Activated T-cell treated with anti-CD3 and anti-CD28 coated beads, Interleukin-2, amount 50 U/mL, for 4 hours (primary cell): ENCODE measurements at regions not wholly inside any gene's neighbourhood (a gene's known extent, or its start where the extent isn't known, plus 50 kb on each side); places are given as distances from the start of the nearest gene placed in this dataset.

Experiments
- ATAC-seq, 2 donors: fragments of 200-7000 bp; cut with Tn5 transposase; one replicate each; pipeline ENCODE4 v1.10.0; 2021
- DNase-seq: peaks from one replicate; pipeline ENCODE4 v3.0.0-alpha.2; 2020
- H3K27me3 Mint-ChIP-seq: one replicate; pipeline ENCODE4 v1.8.0; 2021; ENCODE audit warnings: low read depth, mixed read lengths
- H3K36me3 Mint-ChIP-seq: one replicate; pipeline ENCODE4 v1.8.0; 2022; ENCODE audit warnings: mixed read lengths; ENCODE audit not compliant: insufficient read depth
- H3K4me1 Mint-ChIP-seq: one replicate; pipeline ENCODE4 v1.8.0; 2021; ENCODE audit warnings: low read depth, mixed read lengths
- H3K4me3 Mint-ChIP-seq: one replicate; pipeline ENCODE4 v1.8.0; 2021; ENCODE audit warnings: mild to moderate bottlenecking, moderate library complexity, mixed read lengths
- H3K9me3 Mint-ChIP-seq: one replicate; pipeline ENCODE4 v1.8.0; 2021; ENCODE audit warnings: mixed read lengths

- no peaks in the 10 kb centered on the region for H3K36me3 Mint-ChIP-seq
- H3K4me3 Mint-ChIP-seq = no peak overlapping the region
- ATAC-seq (no peak), DNase-seq (no peak)
- H3K4me1 Mint-ChIP-seq = no peaks in the 10 kb centered on the region
- peaks cover 34% of the 10 kb centered on the region for H3K27me3 Mint-ChIP-seq
- H3K9me3 Mint-ChIP-seq = no peaks in the 10 kb centered on the region
These were observed 254.4 kb upstream of the POU3F1 start for GRCh38 chr1:38301040-38301439.

GRCh38 chr1:38300616-38301015 is 254.0 kb upstream of the POU3F1 start:
- no peaks in the 10 kb centered on the region for H3K4me1 Mint-ChIP-seq

GRCh38 chr1:38297842-38298241 is 251.2 kb upstream of the POU3F1 start:
- no peak for ATAC-seq

More at GRCh38 chr1:38300616-38301015, 254.0 kb upstream of the POU3F1 start:
- no peak for ATAC-seq
- peaks cover 36% of the 10 kb centered on the region for H3K27me3 Mint-ChIP-seq
- no peak for DNase-seq
- no peaks in the 10 kb centered on the region for H3K36me3 Mint-ChIP-seq
- H3K9me3 Mint-ChIP-seq = no peaks in the 10 kb centered on the region
- no peak overlapping the region for H3K4me3 Mint-ChIP-seq

GRCh38 chr1:38297246-38297645 is 250.7 kb upstream of the POU3F1 start:
- no peaks in the 10 kb centered on the region for H3K36me3 Mint-ChIP-seq
- peaks cover 47% of the 10 kb centered on the region for H3K27me3 Mint-ChIP-seq
- peaks cover 1% of the 10 kb centered on the region for H3K4me1 Mint-ChIP-seq
- H3K4me3 Mint-ChIP-seq = no peak overlapping the region
- ATAC-seq (no peak), DNase-seq (no peak)
- no peaks in the 10 kb centered on the region for H3K9me3 Mint-ChIP-seq

More at GRCh38 chr1:38297842-38298241, 251.2 kb upstream of the POU3F1 start:
- Mint-ChIP-seq H3K27me3 (peaks cover 41% of the 10 kb centered on the region), H3K4me1 (no peaks in the 10 kb centered on the region), H3K9me3 (no peaks in the 10 kb centered on the region), H3K4me3 (no peak overlapping the region), H3K36me3 (no peaks in the 10 kb centered on the region)
- DNase-seq = no peak

- H3K27me3 Mint-ChIP-seq = peaks cover 54% of the 10 kb centered on the region
- no peaks in the 10 kb centered on the region for H3K9me3 Mint-ChIP-seq
- H3K36me3 Mint-ChIP-seq = no peaks in the 10 kb centered on the region
- DNase-seq (no peak), ATAC-seq (no peak)
- H3K4me3 Mint-ChIP-seq = no peak overlapping the region
- H3K4me1 Mint-ChIP-seq = peaks cover 1% of the 10 kb centered on the region
These were observed 249.5 kb upstream of the POU3F1 start for GRCh38 chr1:38296047-38296446.

- no peak for DNase-seq
- Mint-ChIP-seq H3K27me3 (peaks cover 59% of the 10 kb centered on the region), H3K4me1 (peaks cover 1% of the 10 kb centered on the region), H3K4me3 (no peak overlapping the region), H3K9me3 (no peaks in the 10 kb centered on the region), H3K36me3 (no peaks in the 10 kb centered on the region)
- no peak for ATAC-seq
These were observed 247.0 kb upstream of the POU3F1 start for GRCh38 chr1:38293567-38293966.

GRCh38 chr1:38292969-38293368 is 246.4 kb upstream of the POU3F1 start:
- no peaks in the 10 kb centered on the region for H3K9me3 Mint-ChIP-seq
- H3K27me3 Mint-ChIP-seq = peaks cover 53% of the 10 kb centered on the region
- no peak for ATAC-seq
- H3K36me3 Mint-ChIP-seq = no peaks in the 10 kb centered on the region
- peaks cover 1% of the 10 kb centered on the region for H3K4me1 Mint-ChIP-seq
- H3K4me3 Mint-ChIP-seq = no peak overlapping the region
- DNase-seq = no peak

GRCh38 chr1:38291906-38292521 is 245.4 kb upstream of the POU3F1 start:
- peaks cover 1% of the 10 kb centered on the region for H3K4me1 Mint-ChIP-seq
- no peaks in the 10 kb centered on the region for H3K9me3 Mint-ChIP-seq
- no peaks in the 10 kb centered on the region for H3K36me3 Mint-ChIP-seq
- H3K4me3 Mint-ChIP-seq = no peak overlapping the region
- ATAC-seq (no peak), DNase-seq (no peak)
- peaks cover 53% of the 10 kb centered on the region for H3K27me3 Mint-ChIP-seq

GRCh38 chr1:38291336-38291735 is 244.7 kb upstream of the POU3F1 start:
- Mint-ChIP-seq H3K4me3 (no peak overlapping the region), H3K36me3 (no peaks in the 10 kb centered on the region), H3K9me3 (no peaks in the 10 kb centered on the region), H3K4me1 (peaks cover 1% of the 10 kb centered on the region), H3K27me3 (peaks cover 47% of the 10 kb centered on the region)
- DNase-seq (no peak), ATAC-seq (no peak)

GRCh38 chr1:38289034-38289433 is 242.4 kb upstream of the POU3F1 start:
- peaks cover 32% of the 10 kb centered on the region for H3K27me3 Mint-ChIP-seq
- DNase-seq = no peak
- ATAC-seq = no peak

GRCh38 chr1:38287547-38287946 is 241.0 kb upstream of the POU3F1 start:
- Mint-ChIP-seq H3K27me3 (peaks cover 33% of the 10 kb centered on the region), H3K4me3 (no peak overlapping the region), H3K4me1 (no peaks in the 10 kb centered on the region), H3K36me3 (no peaks in the 10 kb centered on the region), H3K9me3 (no peaks in the 10 kb centered on the region)
- no peak for DNase-seq
- ATAC-seq = no peak

More at GRCh38 chr1:38289034-38289433, 242.4 kb upstream of the POU3F1 start:
- Mint-ChIP-seq H3K4me3 (no peak overlapping the region), H3K4me1 (peaks cover 1% of the 10 kb centered on the region), H3K9me3 (no peaks in the 10 kb centered on the region), H3K36me3 (no peaks in the 10 kb centered on the region)

GRCh38 chr1:38287036-38287435 is 240.4 kb upstream of the POU3F1 start:
- no peak overlapping the region for H3K4me3 Mint-ChIP-seq
- H3K27me3 Mint-ChIP-seq = peaks cover 33% of the 10 kb centered on the region
- H3K4me1 Mint-ChIP-seq = no peaks in the 10 kb centered on the region
- ATAC-seq (no peak), DNase-seq (no peak)
- no peaks in the 10 kb centered on the region for H3K36me3 Mint-ChIP-seq
- H3K9me3 Mint-ChIP-seq = no peaks in the 10 kb centered on the region

- ATAC-seq = no peak
- no peak overlapping the region for H3K4me3 Mint-ChIP-seq
- H3K36me3 Mint-ChIP-seq = no peaks in the 10 kb centered on the region
- H3K27me3 Mint-ChIP-seq = peaks cover 30% of the 10 kb centered on the region
- no peak for DNase-seq
- H3K4me1 Mint-ChIP-seq = no peaks in the 10 kb centered on the region
- no peaks in the 10 kb centered on the region for H3K9me3 Mint-ChIP-seq
These were observed 239.4 kb upstream of the POU3F1 start for GRCh38 chr1:38285807-38286530.

GRCh38 chr1:38284953-38285352 is 238.4 kb upstream of the POU3F1 start:
- DNase-seq (no peak), ATAC-seq (no peak)
- H3K27me3 Mint-ChIP-seq = peaks cover 29% of the 10 kb centered on the region
- peaks cover under 1% of the 10 kb centered on the region for H3K9me3 Mint-ChIP-seq
- no peaks in the 10 kb centered on the region for H3K36me3 Mint-ChIP-seq
- no peak overlapping the region for H3K4me3 Mint-ChIP-seq
- H3K4me1 Mint-ChIP-seq = no peaks in the 10 kb centered on the region
